Stimulated activated CD8-positive, alpha-beta memory T cell treated with anti-CD3 and anti-CD28 coated beads, Interleukin-15, amount 100 ng/mL, for 4 hours (primary cell): ENCODE measurements at regions not wholly inside any gene's neighbourhood (a gene's known extent, or its start where the extent isn't known, plus 50 kb on each side); places are given as distances from the start of the nearest gene placed in this dataset.

Experiments used
- DNase-seq, 2 donors: peaks; one replicate each; pipeline ENCODE4 v3.0.0-alpha.2; 2020; ENCODE audit warnings: low read depth in 2 of 2

DNA sequence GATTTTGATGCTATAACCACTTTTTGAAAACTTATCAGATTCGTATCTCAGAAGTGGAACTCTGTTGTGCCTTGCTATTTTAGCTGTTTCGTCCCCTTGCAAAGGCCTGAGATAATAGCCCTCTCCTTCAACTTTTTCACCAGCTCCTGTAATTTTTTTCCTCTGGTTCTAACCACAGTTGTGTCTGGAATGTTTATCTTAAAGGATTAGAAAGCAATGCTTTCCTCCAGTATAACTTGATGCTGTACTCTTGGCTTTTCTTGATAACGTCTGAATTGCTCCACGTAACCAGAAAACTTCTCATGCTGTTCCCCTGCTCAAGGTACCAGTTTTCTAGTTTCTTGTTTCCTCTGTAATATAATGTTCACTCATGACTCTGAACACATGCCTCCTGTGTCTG lies 209.4 kb downstream of the DTWD2 start:
- no peak for DNase-seq

DNA sequence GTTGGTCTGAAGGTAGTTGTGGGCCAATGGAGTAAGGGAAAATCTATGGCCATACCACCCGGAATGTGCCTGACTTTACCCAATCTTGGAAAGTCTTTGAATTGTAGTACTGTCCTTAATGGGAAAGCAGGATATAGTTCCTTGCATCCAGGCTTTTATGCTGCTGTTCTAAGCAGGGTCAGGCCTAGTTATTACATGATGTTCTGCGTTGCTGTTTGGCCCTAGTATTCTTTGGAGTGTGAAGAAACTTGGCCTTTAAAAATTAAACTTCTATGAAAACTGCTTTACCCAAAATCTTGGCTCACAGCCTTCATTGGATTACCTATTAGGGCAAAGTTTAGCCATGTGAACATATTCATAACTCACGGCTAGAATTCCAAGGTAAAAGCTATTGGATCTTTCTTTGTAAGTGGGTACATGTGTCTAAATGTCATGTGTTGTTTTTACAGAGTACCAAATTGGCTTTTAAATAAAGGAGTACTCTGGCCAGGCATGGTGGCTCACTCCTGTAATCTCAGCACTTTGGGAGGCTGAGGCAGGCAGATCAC lies 211.1 kb downstream of the DTWD2 start:
- no peak for DNase-seq

DNA sequence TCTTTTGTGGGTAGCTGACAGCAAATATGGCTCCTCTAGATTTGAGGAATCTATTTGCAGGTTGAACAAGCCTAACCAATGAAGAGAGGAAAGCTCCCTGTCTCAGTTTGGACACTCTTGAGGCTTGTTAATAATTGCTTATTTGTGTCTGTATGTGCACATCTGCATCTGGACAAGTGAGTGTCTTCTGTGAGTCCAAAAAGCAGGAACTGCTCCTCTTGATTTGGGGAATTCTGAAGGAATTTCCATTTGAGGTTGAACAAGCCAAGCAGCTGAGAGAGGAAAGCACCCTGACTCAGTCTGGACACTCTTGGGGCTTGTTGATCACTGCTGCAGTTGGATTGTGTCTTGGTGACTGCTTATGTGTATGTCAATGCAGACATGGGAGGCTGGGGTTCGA lies 211.6 kb downstream of the DTWD2 start:
- no peak for DNase-seq

DNA sequence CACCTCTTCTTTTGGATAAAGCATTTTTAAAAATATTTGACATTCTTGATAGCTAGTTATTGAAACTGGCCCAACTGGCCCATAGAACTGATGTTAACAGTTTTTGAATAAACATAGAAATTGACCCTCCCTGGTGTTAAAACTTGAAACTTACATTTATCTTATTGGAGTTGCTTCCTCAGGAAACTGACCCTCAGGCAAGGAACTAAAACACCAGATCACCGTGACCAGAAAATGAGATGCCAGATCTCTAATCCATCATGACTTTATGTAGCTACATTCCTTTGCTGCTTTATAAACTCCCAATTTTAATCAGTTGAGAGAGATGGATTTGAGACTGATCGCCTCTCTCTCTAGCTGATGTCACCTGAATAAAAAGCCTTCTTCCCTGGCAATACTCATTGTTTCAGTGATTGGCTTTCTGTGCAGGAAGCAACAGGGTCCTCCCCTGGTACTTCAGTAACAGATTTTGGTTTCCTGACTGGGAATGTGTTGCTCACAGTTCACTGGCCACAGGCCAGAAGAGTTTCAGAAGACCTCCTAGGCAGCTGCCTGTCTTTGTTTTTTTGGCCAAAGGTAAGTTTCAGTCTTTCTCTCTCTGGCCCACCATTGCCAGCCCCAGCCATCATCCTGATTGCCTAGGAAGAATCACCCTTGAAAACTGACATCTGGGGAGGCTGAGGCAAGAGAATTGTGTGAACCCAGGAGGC lies 212.4 kb downstream of the DTWD2 start:
- DNase-seq = no peak

DNA sequence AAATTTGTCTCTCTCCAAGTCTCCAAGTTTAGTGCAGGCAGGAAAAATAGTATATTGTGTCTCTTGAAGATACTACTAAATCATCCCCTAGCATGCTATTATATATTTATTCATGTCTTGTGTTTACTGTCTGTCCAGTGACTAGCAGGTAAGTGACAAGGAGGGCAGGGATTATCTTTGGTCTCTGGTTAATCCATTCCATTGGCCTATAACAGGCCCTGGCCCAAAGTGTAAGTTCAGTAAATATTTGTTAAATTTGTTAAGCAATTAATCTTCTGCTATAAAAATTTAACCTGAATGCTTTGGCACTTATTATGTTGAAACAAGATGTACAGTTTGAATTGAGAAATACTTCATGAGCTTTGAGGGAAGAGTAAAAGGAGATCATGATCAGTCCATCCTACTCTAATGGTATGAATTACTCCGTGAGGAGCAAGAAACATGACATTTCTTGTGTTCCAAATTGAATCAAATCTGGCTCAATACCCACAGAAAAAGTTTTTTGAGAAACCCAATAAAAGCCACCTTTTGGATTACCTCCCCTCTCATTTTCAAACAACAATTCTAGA lies 219.7 kb downstream of the DTWD2 start:
- DNase-seq = no peak

DNA sequence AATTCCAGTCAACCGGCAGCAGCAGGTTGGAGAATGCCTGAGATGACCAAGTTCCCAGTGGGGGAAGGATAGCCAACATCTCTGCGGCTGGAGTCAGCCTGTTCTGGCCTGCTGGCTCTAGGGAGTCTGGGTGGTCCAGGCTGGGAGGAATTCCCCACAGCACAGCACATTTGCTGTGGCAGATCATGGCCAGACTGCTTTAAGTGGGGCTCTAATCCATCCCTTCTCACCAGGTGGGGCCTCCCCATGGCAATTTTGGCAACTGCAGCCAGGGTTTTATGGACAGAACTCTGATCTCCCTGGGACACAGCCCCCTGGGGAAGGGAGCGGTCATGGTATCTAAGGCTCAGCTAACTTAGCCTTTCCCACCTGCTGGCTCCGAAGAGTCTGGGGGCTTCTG lies 226.1 kb downstream of the DTWD2 start:
- DNase-seq = no peak

DNA sequence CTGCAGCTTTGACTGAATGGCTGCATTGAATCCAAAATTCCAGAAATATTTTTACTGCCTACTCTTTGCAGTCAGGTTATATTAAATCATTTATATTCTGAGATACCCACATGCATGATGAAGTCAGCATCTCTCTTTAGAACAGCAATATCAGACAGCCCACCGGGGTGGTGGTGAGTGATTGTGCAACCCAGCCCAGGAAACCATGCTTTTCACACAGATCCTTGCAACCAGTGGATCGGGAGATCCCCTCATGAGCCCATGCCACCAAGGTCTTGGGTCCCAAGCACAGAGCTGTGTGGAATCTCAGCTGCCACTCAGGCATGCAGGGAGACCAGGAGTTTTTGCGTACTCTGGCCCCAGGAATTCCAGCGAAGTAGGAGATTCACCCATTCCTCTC lies 226.5 kb downstream of the DTWD2 start:
- no peak for DNase-seq

DNA sequence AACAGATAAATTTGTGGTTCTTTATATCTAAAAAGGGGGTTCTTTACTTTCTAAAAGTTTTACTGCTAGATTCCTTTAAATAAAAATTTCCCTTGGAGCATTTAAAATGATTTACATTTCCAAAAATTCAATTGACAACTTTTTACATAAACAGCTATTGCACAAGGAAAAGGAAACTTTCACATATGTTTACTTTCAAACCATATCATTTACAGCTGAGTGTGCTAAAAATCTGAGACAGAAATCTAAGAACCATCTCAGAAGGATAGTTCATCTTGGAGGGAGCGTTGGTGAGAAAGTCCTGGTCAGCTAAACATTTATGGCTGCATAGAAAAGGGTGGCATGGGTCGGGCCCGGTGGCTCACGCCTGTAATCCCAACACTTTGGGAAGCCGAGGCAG lies 235.4 kb downstream of the DTWD2 start:
- no peak for DNase-seq

DNA sequence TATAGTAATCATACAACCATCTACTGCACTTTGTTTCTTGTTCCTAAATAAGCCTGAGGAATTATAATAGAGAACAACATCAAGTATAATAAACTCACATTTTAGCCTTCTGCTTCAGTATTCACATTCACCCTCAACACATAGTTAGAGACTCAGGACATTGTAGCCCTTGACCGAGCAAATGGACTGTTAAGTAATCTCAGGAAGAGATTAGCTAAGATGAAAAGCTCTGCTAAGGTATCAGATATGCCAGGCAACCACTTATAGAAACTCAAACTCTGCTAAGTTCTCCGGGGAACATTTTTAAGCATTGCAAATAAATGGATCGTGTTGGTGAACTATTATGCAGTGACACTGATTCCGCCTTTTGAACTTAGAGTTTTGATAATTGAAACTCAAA lies 252.0 kb downstream of the DTWD2 start:
- no peak for DNase-seq

DNA sequence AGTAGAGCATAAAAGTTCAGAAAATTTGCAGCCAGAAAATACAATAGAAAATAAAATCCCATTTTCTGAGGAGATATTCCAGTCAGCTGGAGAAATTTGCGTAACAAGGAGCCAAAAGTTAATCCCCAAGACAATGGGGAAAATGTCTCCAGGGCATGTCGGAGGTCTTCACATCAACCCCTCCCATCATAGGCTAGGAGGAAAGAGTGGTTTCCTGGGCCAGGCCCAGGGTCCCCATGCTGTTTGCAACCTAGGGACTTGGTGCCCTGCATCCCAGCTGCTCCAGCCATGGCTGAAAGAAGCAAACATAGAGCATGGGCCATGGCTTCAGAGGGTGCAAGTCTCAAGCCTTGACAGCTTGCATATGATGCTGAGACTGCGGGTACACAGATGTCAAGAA lies 255.0 kb downstream of the DTWD2 start:
- no peak for DNase-seq

DNA sequence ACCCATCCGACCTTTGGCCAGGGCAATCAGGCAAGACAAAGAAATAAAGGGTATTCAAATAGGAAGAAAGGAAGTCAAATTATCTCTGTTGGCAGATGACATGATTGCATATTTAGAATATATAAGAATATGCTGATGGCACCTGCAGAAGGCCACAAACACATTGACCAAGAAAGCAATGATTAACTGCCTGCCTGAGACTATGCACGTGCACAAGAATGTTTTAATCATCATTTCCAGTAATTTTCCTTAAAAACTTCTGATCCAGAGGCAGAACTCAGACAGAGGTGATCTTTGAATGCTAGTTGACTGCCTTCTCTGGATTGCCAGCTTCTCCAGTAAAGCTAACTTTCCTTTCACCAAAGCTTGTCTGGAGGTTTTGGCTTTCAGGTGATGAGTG lies 260.2 kb downstream of the DTWD2 start:
- DNase-seq = no peak

DNA sequence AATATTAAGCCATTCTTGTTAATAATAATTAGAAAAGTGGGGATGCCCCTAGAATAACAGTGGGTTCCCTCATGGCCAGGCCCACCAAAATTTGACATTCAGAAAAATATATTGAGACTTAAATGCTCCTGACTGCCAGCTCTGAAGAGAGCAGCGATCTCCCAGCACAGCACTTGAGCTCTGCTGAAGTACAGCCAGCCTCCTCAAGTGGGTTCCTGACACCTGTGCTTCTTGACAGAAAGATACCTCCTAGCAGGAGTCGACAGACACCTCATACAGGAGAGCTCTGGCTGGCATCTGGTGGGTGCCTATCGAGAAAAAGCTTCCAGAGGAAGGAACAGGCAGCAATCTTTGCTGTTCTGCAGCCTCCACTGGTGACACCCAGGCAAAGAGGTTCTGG lies 261.5 kb downstream of the DTWD2 start:
- no peak for DNase-seq

DNA sequence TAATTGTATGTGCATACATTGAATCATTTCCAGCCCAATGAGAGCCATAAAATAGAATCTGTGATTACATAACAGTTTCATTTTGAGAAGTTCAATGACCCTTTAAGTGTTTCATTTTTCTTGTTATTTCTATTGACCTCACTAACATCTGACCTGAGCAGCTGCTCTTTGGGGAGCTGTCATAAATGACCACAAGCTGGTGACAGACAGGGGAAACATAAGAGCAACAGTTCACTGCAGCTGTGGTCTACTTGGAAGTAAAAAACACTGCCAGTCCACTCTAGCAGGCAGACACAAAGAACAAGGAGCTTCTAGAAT lies 265.4 kb downstream of the DTWD2 start:
- no peak for DNase-seq

DNA sequence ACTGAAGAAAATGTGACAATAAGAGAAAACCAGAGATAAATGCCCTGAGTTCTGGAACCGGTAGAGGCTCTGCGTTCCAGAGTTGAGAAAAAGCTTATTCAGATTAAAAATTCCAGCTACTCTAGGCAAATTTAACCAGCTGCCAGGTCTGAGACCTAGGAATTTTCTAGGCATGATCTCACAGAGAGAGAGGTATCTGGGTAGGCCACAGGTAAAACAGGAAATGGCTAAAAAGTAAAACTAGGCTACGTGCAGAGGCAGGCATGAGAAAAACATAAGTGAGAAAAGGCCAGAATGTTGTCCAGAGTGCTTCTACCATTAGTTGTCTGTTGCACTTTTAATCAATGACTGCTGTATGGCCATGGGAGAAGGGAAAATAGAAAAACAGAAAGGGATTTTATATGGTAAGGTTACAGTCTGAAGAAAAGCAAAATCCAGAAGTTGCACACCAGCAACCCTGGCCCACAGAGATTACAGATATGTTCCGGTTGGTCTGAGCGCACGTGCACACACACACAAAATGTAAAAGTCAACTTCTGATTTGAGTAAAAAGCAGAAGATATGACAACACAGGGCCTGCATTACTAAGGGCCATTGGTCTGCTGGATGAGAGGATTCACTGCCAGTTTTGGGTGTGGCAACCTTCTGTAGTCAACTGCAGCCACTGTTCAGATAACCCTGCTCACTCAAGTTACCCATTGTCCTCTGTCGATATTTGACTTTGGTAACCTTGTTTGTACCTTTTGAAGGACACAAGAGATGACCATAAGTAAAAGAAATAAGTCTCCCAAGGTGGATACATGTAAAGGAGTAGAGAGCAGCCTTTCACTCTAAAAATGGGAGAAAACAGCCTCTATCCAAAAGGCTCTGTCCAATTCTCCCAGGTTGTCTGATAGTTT lies 266.0 kb downstream of the DTWD2 start:
- no peak for DNase-seq

DNA sequence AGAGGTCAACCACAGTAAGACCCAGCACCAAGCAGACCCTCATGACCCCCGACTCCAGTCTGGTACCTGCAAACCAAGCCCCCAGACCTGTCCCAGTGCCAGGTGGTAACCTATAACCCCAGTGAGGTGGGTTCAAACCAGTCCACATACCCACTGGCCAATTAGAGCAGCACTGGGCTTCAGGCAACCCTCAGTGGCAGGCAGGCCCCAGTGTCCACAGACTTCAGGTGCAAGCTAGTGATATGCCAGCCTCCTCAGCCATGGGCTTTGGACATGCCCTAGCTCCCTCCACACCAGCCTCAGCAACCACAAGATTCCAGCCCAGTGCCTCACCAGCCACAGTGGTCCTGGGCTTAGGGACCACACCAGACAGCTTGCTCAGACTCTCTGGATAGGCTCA lies 276.6 kb downstream of the DTWD2 start:
- DNase-seq = no peak

DNA sequence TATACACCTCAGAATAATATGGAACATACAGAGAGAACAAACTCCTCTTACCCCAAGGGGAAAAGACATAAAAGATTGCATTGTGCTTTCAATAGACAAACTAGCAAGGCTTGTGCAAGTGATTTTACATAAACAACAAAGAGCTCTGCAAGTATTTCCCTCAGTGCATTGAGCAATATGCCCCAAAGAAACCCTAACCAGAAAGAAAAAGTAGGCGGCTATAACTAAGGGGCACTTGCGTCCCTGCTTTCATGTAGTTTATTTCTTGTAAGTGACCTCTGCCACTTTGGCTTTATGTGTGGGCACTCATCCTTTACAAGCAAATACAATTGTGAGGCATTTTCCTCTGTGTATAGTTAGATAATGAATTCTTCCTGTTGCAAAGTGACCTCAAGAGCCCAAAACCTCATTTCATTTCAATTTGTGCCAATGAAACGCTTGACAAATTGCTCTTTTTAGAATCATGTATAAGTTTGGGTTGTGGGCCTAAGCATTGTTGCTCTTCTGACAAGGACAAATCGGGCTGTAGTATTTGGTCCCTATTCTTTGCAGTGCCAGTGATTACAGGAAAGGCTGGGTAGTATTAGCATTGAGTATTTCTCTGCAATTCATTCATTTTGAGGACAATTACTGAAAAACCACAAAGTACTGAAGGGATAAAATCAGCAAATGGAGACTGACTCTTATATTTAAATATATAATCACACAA lies 282.2 kb downstream of the DTWD2 start:
- no peak for DNase-seq

DNA sequence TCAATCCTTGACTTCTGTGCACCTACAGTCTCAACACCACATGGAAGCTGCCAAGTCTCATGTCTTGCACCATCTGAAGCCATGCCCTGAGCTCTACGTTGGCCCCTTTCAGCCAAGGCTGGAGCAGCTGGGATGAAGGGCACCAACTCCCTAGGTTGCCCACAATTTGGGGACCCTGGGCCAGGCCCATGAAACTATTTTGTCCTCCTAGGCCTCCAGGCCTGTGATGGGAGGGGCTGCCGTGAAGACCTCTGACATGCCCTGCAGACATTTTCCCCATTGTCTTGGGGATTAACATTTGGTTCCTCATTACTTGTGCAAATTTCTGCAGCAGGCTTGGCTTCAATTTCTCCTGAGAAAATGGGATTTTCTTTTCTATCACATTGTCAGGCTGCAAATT lies 285.1 kb downstream of the DTWD2 start:
- DNase-seq = no peak

DNA sequence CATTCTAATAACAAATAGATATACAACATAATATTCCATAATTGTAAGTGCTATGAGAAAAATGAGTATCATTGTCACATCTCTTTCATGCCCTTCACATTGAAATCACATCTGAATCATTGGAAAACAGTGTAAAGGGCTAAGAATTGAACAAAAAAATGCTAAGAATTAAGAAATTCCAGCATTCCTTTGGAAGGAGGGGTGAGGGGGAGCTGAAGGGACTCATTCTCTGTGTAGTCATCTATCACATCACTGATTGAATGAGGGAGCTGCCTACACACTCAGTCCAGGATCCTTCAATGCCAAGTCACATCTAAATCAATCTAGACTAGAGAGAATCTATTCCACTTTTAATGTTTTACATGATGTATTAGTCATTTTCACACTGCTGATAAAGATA lies 286.6 kb downstream of the DTWD2 start:
- DNase-seq = no peak

DNA sequence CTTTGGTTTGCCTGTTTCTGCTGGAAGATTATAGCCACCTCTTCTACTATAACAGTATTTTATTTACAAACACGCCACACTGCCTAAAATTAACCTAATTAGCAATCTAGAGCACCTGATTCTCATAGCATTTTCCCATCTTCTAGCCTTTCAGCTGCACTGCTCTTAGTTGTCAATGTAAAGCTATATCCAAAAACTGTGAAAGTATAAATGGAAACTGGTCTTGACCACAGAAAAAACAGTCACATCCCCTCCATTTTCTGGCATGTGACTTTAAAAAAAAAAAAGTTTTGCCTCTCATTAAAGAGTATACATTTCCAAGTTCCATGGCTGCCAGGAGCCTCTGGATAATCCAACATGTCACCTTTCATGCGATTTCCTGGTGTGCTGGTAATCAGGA lies 287.8 kb downstream of the DTWD2 start:
- no peak for DNase-seq

DNA sequence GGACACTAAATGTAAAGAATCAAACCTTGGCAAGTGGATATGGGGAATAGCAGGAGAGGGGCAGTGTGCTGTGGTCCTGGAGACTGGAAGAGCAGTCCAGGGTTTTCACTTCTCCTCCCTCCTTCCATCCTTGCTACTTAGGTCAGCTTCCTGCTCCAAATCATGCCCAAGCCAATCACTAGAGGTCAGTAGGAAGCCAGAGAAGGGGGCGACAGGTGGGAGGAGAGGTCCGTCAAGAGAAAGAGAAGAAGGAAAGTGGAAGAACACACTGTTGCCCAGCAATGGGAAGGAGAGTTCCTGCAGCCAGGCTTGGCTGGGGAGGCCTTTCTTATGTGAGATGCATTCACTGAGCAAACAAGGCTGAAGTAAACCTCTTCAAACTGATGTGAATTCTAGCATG lies 289.6 kb downstream of the DTWD2 start:
- DNase-seq = no peak

DNA sequence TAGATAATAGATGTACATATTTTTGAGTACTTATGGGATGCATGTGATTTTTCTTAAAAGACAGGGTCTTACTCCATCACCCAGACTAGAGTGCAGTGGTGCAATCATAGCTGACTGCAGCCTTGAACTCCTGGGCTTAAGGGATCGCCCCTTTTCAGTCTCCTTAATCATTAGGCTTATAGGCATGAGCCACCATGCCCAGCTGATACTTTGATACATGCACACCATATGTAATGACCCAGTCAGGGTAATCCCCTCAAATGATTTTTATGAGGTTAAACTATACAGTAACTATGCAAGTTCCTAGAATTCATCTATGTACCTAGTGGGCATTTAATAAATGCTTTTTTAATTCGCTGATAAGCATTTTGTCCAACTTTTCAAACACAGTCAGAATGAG lies 292.3 kb downstream of the DTWD2 start:
- DNase-seq = no peak

DNA sequence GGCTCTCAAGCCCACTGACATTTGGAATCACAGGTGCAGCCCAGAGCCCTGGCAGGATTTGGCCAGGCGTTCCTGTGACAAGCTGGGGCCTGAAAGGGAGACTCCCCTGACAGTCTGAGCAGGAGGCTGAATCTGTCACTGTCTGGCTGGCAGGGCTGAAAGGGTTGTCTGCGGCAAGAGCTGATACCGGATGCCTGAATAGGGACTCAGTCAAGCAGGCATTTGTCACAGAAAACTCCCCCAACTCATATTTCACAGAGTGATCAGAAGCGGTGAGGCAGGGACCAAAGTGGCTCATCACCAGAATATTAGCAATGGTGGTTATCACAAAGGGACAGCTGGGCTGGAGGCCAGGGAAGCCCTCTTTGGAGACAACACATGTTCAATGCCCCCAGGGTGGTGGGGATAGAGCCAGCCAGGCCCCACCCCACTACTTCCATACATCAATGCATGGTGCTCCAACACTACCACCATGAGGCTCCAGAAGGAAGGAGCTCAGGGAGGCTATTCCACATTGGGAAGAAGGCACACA lies 295.5 kb downstream of the DTWD2 start:
- DNase-seq = no peak
